GM19328 (cell line): ENCODE measurements at regions not wholly inside any gene's neighbourhood (a gene's known extent, or its start where the extent isn't known, plus 50 kb on each side); places are given as distances from the start of the nearest gene placed in this dataset.

ENCODE experiments used
- ATAC-seq: cut with Tn5 transposase; IDR thresholded peaks from one replicate; pipeline ENCODE4 v1.9.1; 2021; ENCODE audit warnings: mild to moderate bottlenecking, moderate library complexity; ENCODE audit not compliant: unreplicated experiment

GRCh38 chr3:72380711-72381493 is 467.3 kb downstream of the SHQ1 start:
- ATAC-seq: no peak

GRCh38 chr3:72380193-72380592 is 468.1 kb downstream of the SHQ1 start:
- no peak for ATAC-seq

- no peak for ATAC-seq
Observed at GRCh38 chr3:72379500-72380187, 468.6 kb downstream of the SHQ1 start.

- ATAC-seq: no peak
Observed at GRCh38 chr3:72378287-72378686, 470.0 kb downstream of the SHQ1 start.

- no peak for ATAC-seq
Observed at GRCh38 chr3:72376956-72377710, 471.1 kb downstream of the SHQ1 start.

GRCh38 chr3:72375237-72376076 is 472.8 kb downstream of the SHQ1 start:
- ATAC-seq: no peak

- no peak for ATAC-seq
Observed at GRCh38 chr3:72373139-72373538, 475.1 kb downstream of the SHQ1 start.

GRCh38 chr3:72372161-72372560 is 476.1 kb downstream of the SHQ1 start:
- no peak for ATAC-seq

GRCh38 chr3:72371431-72371830 is 476.8 kb downstream of the SHQ1 start:
- ATAC-seq: no peak

GRCh38 chr3:72370947-72371346 is 477.3 kb downstream of the SHQ1 start:
- ATAC-seq: no peak

- ATAC-seq: no peak
Observed at GRCh38 chr3:72369681-72370080, 478.6 kb downstream of the SHQ1 start.

- ATAC-seq: no peak
Observed at GRCh38 chr3:72368331-72368975, 479.8 kb downstream of the SHQ1 start.

- no peak for ATAC-seq
Observed at GRCh38 chr3:72361990-72362389, 486.3 kb downstream of the SHQ1 start.

GRCh38 chr3:72359743-72360142 is 488.5 kb downstream of the SHQ1 start:
- no peak for ATAC-seq

GRCh38 chr3:72355168-72355567 is 493.1 kb downstream of the SHQ1 start:
- no peak for ATAC-seq

- no peak for ATAC-seq
Observed at GRCh38 chr3:72354486-72354885, 493.8 kb downstream of the SHQ1 start.

- ATAC-seq: no peak
Observed at GRCh38 chr3:72353236-72354128, 494.8 kb downstream of the SHQ1 start.

- no peak for ATAC-seq
Observed at GRCh38 chr3:72352176-72352575, 496.1 kb downstream of the SHQ1 start.

GRCh38 chr3:72351536-72351935 is 496.7 kb downstream of the SHQ1 start:
- no peak for ATAC-seq
